ENCODE measurements at regions not wholly inside any gene's neighbourhood (a gene's known extent, or its start where the extent isn't known, plus 50 kb on each side); places are given as distances from the start of the nearest gene placed in this dataset.

- DNase-seq, result no peak
These were observed 1103.9 kb upstream of the GJE1 start for GRCh38 chr6:141028791-141029280.

- no peak for DNase-seq
These were observed 1106.2 kb upstream of the GJE1 start for GRCh38 chr6:141026504-141026903.

- DNase-seq, result no peak
These were observed 1108.2 kb upstream of the GJE1 start for GRCh38 chr6:141024526-141024925.

GRCh38 chr6:141017941-141018340 lies 1114.8 kb upstream of the GJE1 start:
- no peak for DNase-seq

- no peak for DNase-seq
These were observed 1131.8 kb upstream of the GJE1 start for GRCh38 chr6:141000917-141001316.

- DNase-seq, result no peak
These were observed 1139.2 kb upstream of the GJE1 start for GRCh38 chr6:140993515-140993914.

- no peak for DNase-seq
These were observed 1140.0 kb upstream of the GJE1 start for GRCh38 chr6:140992678-140993077.

GRCh38 chr6:140988780-140989179 lies 1143.9 kb upstream of the GJE1 start:
- no peak for DNase-seq

GRCh38 chr6:140987364-140988155 lies 1145.2 kb upstream of the GJE1 start:
- DNase-seq, result no peak

GRCh38 chr6:140985679-140986275 lies 1146.9 kb upstream of the GJE1 start:
- DNase-seq, result no peak

GRCh38 chr6:140980265-140980887 lies 1152.3 kb upstream of the GJE1 start:
- DNase-seq, result no peak

- peak; percentile 41 for DNase-seq
These were observed 1153.1 kb upstream of the GJE1 start for GRCh38 chr6:140979642-140980091.

GRCh38 chr6:140977403-140977802 lies 1155.3 kb upstream of the GJE1 start:
- no peak for DNase-seq

GRCh38 chr6:140976806-140977205 lies 1155.9 kb upstream of the GJE1 start:
- no peak for DNase-seq

- DNase-seq, result no peak
These were observed 1162.2 kb upstream of the GJE1 start for GRCh38 chr6:140970485-140970884.

GRCh38 chr6:140968062-140968461 lies 1164.7 kb upstream of the GJE1 start:
- no peak for DNase-seq

GRCh38 chr6:140966676-140967075 lies 1166.0 kb upstream of the GJE1 start:
- no peak for DNase-seq

GRCh38 chr6:140960566-140960965 lies 1172.2 kb upstream of the GJE1 start:
- no peak for DNase-seq

GRCh38 chr6:140957386-140957785 lies 1175.3 kb upstream of the GJE1 start:
- DNase-seq, result no peak

- no peak for DNase-seq
These were observed 1176.0 kb upstream of the GJE1 start for GRCh38 chr6:140956571-140957369.

GRCh38 chr6:140940251-140940925 lies 1192.3 kb upstream of the GJE1 start:
- no peak for DNase-seq

- DNase-seq, result no peak
These were observed 1199.8 kb upstream of the GJE1 start for GRCh38 chr6:140932909-140933308.
